ENCODE measurements at regions not wholly inside any gene's neighbourhood (a gene's known extent, or its start where the extent isn't known, plus 50 kb on each side); places are given as distances from the start of the nearest gene placed in this dataset.

DNA sequence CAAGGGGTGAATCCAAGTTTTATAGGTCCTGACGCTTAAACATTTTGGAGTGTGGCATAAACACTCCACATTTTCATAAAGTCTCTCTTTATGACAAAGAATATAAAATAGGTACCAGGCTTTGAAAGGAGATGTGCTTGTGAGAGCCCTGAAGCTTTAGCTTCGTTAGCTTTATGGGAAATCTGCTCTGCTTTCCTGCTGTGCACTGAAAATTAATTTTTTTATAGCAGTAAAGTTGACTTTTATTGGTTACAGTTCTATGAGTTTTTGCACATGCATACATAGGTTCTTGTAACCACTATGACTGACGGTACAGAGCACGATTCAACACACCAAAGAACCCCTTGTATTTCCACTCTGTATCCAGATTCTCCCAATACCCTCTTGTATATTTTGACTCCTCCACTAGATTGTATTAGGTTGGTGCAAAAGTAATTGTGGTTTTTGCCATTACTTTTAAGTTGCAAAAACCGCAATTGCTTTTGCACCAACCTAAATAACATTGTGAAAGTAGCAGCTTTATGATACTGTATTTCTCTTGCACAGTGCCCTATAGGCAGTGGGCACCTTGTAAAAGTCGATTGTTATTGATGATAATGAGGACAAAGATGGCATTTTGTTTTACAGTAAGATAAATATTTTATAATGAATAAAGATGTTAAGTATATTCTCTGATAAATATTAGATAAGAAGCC is 145.2 kb upstream of the AKIRIN2 start:
- no peak for DNase-seq

DNA sequence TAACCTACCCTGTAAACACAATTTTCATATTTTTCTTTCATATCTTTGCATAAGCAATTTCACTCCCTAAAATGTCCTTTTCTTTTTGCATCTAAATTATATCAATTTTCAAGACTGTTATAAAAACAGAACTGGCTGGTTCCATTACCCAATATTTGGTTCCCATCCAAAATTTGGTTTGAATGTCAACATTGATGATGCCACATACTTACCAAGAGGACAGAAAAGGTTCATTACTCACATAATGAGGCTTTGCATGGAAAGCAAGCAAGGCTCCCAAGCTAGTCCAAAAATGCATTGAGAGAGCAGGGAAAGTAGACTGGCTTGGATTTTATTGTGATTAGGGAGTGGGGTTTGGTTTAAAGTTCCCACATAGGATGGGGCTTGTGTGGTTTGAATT is 144.4 kb upstream of the AKIRIN2 start:
- no peak for DNase-seq

DNA sequence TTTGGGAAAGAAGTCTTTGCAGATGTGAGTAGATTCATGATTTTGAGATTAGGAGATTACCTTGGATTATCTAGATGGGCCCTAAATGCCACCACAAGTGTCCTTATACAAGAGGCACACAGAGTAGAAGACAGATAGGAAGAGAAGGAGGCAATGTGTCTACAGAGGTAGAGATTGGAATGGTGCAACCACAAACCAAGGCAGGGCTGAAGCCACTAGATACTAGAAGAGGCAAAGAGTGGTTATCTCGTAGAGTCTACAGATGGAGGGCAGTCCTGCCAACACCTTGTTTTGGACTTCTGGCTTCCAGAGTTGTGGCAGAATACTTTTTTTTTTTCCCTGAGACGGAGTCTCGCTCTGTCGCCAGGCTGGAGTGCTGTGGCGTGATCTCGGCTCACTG is 138.3 kb upstream of the AKIRIN2 start:
- no peak for DNase-seq

DNA sequence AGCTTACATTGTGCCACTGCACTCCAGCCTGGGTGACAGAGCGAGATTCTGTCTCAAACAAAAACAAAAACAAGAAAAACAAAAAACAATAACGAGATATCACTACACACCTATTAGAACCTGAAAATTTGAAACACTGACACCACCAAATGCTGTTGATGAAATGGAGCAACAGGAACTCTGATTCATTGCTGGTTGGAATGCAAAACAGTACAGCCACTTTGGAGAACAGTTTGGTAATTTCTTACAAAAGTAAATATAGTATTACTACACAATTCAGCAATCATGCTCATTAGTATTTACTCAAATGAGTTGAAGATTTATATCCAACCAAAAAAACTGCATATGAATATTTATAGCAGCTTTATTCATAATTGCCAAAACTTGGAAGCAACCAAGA is 135.8 kb upstream of the AKIRIN2 start:
- no peak for DNase-seq

DNA sequence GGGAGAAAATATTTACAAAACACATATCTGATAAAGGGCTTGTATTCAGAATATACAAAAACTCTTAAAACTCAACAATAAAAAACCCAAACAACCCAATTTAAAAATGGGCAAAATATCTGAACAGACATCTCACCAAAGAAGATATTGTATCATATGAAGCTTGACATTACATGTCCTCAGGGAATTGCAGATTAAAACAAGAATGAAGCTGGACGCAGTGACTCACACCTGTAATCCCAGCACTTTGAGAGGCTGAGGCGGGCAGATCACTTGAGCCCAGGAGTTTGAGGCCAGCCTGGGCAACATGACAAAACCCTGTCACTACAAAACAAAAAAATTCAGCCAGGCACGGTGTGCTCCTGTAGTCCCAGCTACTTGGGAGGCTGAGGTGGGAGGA is 135.4 kb upstream of the AKIRIN2 start:
- no peak for DNase-seq

DNA sequence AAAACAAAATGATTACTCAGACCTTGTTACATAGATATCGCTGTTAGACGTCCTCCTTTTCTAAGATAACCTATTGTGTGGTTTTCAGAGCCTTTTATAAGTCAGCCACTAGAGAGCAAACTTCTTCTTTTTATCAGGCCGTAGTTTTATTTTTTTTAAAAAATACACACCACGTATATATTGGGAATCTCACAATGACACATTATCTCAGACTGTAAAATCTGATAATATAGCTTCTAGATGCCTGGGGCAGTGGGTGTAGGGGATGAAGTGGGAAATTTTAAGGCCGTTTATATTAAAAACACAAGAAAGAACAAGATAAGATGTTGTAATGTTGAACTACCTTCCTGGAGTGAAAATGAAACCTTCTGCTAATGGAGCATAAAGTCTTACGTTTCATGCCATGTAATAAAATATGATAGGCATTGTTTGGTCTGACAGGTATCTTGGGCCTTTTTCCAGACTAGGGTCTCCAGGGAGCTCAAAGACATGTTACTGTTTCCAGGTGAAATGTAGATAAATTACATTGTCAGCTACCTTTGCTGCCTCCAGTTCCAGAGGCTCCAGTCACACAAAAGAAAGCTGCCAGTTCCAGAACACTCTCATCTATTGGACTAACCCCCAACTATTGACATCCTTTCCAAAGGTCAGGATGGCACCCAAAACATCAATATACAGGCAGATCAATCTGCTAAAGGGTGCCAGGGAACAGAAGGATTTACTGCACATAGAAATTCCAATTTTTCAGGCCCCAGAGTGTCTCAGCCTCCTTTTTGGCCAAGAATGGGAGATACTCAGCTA is 130.2 kb upstream of the AKIRIN2 start:
- DNase-seq, result peak; percentile 21

DNA sequence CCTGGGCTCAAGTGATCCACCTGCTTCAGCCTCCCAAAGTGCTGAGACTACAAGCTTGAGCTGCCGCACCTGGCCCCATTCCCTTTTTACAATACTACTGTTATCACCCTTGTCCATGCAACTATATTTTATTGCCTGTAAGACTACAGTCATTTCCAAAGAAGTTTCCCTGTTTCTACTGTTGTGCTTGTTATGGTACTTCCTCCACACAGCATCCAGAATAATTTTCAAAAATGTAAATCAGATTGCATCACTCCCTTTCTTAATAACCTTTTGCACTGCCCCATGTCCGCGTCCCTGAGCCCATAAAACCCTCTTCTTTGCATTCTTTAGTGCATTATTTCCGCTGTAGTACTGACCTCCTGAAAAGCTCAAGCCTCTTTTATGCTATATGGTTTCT is 128.9 kb upstream of the AKIRIN2 start:
- no peak for DNase-seq

DNA sequence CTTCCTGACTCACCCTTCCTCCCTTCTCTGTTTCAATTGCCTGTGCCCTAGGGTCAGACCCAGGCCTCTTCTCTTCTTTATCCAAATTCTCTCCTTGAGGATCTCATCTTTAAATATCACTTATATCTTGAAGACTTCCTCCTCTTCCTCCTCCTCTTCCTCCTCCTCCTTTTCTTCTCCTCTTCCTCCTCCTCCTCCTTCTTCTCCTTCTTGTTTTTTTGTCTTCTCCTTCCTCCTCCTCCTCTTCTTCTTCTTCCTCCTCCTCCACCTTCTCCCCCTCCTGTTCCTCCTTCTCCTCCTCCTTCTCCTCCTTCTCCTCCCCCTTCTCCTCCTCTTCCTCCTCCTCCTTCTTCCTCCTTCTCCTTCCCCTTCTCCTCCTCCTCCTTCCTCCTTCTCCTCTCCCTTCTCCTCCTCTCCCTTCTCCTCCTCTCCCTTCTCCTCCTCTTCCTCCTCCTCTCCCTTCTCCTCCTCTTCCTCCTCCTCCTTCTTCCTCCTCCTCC is 127.6 kb upstream of the AKIRIN2 start:
- DNase-seq, result no peak

DNA sequence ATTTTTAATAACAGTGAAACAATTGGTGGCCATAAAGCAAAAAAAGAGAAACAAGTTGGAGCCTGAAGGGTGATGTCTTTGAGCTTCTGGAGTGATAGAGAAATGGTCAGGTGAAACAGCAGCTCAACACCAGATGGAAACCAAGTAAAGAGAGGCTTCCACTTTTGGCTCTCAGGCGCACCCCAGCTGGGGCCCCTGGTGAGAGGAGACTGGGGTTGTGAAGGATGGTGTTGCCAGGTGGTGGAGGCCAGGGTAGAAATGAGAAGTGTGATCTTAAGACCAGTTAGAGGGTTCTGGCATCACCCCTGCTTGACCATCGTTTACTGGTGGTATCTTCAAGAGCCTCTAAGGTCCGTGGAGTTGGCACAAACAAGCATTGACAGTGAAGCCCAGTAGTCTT is 126.0 kb upstream of the AKIRIN2 start:
- DNase-seq, result no peak

DNA sequence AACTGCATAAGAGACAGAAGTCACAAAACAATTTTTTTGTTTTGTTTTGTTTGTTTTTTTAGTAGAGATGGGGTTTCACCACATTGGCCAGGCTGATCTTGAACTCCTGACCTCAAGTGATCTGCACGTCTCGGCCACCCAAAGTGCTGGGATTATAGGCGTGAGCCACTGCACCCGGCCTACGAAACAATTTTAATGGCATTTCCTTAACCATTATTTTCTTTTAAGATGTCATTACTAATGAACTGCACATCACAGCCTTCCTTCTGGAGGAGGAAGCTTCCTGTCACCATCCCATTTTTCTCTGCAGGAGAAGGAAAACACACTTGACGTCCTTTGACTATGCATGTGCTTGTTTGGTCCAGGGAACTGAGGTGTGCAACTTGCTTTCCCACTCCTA is 125.3 kb upstream of the AKIRIN2 start:
- DNase-seq, result no peak

DNA sequence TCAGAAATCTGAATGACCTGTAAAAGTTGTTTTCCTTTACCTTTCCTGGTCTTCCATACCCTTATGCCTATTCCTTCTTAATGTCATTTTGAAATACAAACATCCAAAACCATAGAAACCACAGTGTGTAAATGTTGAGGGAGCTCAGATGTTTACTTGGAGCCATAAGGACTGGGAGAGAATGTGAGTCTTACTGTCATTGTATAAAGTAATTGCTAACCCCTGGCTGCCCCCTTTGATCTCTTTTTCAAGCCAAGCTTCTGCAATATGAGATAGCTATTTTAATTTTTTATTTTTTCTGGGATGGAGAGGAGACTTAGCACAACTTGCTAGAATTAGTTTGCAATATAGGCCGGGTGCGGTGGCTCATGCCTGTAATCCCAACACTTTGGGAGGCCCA is 124.4 kb upstream of the AKIRIN2 start:
- no peak for DNase-seq

DNA sequence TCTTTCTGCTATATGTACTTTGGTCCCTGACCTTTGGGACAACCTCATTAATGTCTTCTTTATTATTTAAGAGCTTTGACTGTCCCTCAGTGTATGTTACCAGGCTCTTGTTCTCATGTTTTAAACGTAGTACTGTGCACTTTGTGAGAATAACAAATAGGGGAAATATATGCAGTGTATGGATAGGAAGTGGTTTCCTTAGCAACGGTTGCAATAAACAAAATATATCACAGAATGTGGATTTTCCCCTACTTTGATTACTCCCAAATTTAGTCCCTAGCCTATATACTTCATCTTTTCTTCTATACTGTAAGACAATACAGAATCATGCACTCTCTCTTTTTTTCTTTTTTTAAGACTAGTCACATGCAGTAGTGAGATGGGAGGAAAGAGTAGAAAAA is 123.8 kb upstream of the AKIRIN2 start:
- DNase-seq, result no peak

DNA sequence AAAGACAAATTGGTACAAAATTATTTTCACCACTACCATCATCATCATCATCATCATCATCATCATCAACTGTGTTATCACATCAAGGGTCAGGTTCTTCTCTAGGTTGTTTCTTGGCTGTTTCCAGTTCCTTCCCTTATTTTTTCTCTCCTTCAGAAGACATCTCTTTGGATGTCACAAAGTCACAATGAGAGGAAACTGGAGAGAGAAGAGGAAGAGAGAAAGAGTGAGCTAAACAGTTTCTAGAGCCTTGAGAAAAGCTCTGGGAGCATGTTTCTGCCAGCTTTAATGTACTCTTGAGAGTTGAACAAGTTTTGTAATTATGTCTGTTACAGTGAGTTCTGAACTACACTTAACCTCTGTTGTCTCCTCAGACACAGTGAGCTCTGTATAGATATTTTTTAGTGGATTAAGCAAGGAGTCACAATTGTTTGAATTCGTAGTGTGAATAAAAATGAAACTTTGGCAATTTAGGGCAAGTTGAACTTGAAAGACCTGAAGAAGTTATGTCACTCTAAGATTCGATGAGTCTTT is 123.0 kb upstream of the AKIRIN2 start:
- no peak for DNase-seq

DNA sequence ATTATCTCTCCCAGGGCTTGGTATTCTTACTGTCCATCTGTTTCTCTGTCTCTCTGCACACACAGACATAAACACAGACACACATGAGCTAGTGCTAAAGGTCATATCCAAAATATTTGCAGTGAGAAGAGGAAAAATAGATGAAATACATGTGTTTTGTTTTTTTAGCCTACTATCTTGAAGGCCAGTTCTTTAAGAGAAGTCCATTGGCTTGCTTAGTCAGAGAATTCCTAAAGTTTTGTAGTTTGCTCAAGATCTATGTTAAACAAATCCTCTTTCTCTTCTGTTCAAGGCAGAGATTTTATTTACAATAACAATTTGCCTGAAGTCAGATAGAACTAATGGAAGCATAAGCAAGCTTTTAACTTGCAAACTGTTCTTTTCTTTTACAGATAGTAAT is 120.0 kb upstream of the AKIRIN2 start:
- no peak for DNase-seq

DNA sequence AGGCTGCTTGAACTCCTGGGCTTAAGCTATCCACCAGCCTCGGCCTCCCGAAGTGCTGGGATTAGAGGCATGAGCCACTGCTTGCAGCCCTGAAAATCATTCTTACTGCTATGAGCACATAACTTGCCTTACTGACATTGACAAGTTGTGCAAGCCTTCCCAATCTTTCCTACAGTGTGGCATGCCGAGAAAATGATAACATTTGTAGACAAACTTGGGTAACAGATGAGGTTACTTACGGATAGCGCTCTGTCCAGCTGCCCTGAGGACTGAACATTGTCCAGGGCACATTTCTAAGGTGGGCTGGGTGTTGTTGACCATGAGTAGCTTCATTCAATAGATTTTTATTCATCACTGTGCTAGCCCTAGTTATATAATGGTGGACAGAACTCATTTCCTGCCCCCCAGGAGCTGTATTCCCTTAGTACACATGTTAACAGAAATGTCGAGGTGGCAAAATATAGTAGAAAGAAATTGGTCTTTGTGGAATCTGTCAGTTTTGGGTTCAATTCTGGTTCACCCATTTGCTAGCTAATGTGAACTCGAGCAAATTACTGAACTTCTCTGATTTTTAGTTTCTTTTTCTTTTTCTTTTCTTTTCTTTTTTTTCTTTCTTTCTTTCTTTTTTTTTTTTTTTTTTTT is 118.4 kb upstream of the AKIRIN2 start:
- no peak for DNase-seq

DNA sequence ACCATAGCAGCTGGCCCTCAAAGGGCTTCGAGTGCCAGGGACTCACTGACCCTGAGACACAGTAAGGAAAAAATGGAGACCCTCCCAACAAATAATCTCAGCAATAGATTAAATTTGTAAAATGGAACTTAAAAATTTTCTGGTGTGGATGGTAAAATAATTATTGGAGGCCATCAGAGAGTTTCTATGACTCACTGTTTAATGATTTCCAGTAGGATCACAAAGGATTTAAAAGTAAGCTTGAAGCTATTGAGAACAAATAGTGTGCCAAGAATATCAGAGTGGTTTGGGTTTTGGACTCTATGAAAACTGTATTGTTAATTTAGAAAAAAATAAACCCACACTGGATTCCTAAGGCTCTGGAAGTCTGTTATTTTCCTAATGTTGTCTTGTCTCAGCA is 115.2 kb upstream of the AKIRIN2 start:
- DNase-seq, result no peak

DNA sequence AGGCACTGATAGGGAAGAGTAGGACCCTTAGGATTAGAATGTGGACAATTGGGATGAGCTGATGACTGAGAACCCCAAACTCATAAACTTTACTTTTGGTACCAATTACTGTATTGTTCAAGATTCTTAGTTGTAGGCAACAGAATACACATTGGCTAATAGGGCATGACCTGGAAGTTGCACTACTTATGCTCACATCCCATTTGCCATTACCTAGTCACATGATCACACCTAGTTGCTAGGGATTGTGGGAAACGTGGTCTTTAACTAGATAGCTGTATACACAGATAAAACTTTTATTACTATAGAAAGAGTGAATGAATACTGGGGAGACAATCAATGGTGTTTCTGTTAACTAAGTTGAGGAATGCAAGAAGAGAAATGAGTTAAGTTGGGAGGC is 113.4 kb upstream of the AKIRIN2 start:
- DNase-seq, result no peak

DNA sequence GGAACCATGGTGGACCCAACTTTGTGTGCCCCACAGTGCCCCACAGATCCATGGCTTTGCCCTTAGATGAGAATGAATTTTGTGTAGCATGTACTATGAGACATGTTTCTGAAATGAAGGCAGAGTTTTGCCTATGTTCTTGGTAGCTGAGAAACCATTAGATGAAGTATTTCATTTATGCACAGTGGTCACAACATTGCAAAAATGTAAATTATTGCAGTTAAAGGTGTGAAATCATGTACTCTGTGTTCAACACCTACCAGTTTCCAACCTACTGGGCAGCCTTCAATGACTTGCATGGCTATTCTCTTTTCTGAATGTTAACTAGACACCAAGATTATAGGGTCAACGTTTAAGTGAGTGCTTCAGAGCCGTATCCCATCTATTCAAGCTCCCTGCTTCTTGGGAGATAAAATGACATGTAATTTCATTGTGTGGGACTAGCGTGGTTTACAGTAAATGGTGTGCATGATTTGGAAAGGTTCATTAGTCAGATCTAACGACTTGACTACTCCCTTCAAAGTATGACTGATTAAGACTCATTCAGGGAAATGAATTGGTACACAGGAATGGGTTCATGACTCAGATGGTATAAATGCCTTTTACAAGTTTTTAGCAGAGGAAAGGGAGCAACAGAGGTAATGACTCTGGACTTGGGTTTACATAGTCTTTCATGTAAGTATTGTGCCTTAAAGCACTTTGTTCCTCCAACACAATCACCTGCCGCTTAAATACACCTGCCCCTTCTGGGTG is 106.1 kb upstream of the AKIRIN2 start:
- DNase-seq, result no peak

DNA sequence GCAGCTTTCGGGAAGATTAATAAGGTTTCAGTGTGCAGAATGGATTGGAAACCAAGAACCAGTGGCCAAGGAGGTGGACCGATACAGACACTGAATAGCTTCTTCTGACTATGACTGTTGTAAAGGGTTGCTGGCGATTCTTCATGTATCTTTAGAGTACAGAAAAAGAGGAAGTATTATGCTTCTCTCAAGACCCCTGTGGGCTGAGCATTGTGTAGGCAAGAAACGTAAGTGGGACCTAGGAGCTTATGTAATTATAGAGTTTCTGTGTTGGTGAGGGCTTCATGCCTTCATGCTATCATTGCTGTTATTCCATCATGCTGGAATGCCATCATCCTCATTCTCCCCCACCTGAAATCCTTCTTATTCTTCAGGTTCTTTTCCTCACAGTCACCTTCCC is 105.4 kb upstream of the AKIRIN2 start:
- DNase-seq, result no peak

DNA sequence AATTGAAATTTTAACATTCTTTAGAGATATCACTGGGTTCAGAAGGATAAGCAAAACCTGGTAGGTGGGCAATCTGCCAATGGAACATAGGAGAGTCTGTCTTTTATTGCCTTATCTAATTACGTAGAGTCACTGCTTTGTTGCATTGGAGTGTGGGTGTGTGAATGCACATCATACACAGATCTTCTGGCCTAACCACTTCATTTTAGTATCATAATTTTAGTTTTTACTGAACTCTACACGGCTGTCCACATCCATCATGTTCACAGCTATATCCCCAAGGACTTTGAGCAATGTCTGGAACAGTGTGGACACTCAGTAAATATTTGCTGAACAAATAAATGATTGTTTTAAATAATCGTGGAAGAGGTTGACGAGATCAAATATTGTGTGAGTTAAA is 104.6 kb upstream of the AKIRIN2 start:
- DNase-seq, result no peak

DNA sequence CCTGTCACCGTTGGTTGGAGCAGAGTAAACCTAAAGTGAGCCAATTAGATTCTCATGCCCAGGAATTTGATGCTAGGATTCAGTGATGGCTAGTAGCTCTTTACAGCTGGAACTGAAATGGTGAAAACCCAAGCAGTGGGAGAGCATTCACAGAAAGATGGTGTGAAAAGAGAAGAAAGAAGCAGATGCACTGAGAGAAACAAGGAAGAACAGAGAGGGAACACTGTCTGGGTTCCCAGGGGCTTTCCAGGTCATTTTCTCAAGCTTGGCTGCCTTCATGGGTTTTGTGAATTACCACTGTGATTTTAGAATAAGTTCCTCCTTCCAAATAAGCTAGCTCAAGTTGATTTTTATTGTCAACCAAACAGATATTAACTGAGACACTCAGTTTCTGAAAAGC is 104.1 kb upstream of the AKIRIN2 start:
- DNase-seq, result no peak

DNA sequence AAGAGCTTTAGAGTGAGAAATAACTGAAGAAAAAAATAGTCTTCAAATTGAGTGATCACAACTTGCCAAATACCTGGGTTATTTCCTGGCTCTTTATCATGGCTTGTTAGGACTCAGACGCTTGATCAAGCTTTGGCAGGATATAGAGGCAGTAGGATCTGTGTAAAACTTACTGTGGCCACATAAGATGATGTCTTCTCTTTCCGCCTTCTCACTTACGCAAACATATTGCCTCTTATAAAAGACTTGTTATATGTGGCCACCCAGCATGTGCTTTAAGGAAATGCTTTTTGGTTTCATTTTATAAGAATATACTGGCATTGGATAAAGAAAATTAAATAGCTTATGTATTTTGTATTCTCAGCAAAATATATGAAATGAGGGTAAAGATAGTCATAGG is 101.8 kb upstream of the AKIRIN2 start:
- no peak for DNase-seq

DNA sequence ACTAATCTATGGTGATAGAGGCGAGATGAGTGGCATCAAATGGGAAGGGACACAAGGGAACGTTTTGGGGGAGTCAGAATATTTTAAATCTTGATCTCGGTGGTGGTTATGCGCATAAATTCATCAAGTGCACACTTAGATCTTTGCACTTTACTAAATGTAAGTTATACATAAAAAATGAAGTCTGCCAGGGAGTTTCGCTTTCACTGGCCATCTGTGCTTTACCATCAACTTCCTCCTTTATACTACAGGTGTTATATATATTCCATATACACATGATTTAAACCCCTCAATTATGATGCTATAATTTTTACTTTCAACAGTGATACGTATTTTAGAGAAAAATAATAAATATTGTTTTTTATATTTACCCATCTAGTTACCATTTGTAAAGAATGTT is 97.6 kb upstream of the AKIRIN2 start:
- DNase-seq, result no peak

Data from DMS79 (cell line).